Fibroblast of villous mesenchyme (primary cell): ENCODE measurements at regions not wholly inside any gene's neighbourhood (a gene's known extent, or its start where the extent isn't known, plus 50 kb on each side); places are given as distances from the start of the nearest gene placed in this dataset.
A peak's percentile ranks its signal among the peaks of the same experiment; 100 is the strongest.
"Not testable (repeated sequence)": the region's sequence is repeated elsewhere in the genome, so short reads cannot be mapped to it uniquely, and the experiment has no call there.

Source experiments
- DNase-seq: peaks from one replicate; pipeline ENCODE4 v3.0.0-alpha.2; 2010; ENCODE audit warnings: low read depth
- H3K4me3 ChIP-seq: 2 replicates; pipeline ENCODE4 v1.5.1; 2011; ENCODE audit warnings: low read depth, mild to moderate bottlenecking, low read length
- CTCF ChIP-seq: IDR thresholded peaks from 2 replicates; pipeline ENCODE4 v1.5.1; 2012; ENCODE audit warnings: low read depth, mild to moderate bottlenecking, low read length; ENCODE audit not compliant: insufficient read depth

GRCh38 chr7:138328215-138328614, 131.8 kb upstream of the TRIM24 start:
- no peak overlapping the region for H3K4me3 ChIP-seq
- peak; percentile 13 for DNase-seq
- no peak for TF ChIP-seq CTCF

- not testable (repeated sequence) for H3K4me3 ChIP-seq, DNase-seq
Observed at GRCh38 chr7:138332850-138333249, 127.2 kb upstream of the TRIM24 start.

GRCh38 chr7:138338361-138338760, 121.7 kb upstream of the TRIM24 start:
- DNase-seq = no peak
- TF ChIP-seq CTCF = no peak
- H3K4me3 ChIP-seq = no peak overlapping the region

GRCh38 chr7:138339229-138339628, 120.8 kb upstream of the TRIM24 start:
- H3K4me3 ChIP-seq, DNase-seq: not testable (repeated sequence)

GRCh38 chr7:138342990-138343389, 117.1 kb upstream of the TRIM24 start:
- no peak for DNase-seq
- TF ChIP-seq CTCF = no peak
- H3K4me3 ChIP-seq = no peak overlapping the region

- H3K4me3 ChIP-seq = no peak overlapping the region
- DNase-seq = no peak
- no peak for TF ChIP-seq CTCF
Observed at GRCh38 chr7:138345567-138345966, 114.5 kb upstream of the TRIM24 start.

- TF ChIP-seq CTCF = no peak
- no peak overlapping the region for H3K4me3 ChIP-seq
Observed at GRCh38 chr7:138346975-138347374, 113.1 kb upstream of the TRIM24 start.

GRCh38 chr7:138349841-138350700, 110.0 kb upstream of the TRIM24 start:
- DNase-seq = no peak
- no peak overlapping the region for H3K4me3 ChIP-seq
- TF ChIP-seq CTCF = no peak

More at GRCh38 chr7:138346975-138347374, 113.1 kb upstream of the TRIM24 start:
- no peak for DNase-seq
